Activated CD8-positive, alpha-beta memory T cell treated with anti-CD3 and anti-CD28 coated beads, Interleukin-2, amount 10 ng/mL, durations not matched to agents 7 days and 5 days (primary cell): ENCODE measurements at regions not wholly inside any gene's neighbourhood (a gene's known extent, or its start where the extent isn't known, plus 50 kb on each side); places are given as distances from the start of the nearest gene placed in this dataset.

Experiments
- ATAC-seq: fragments of 150-1000 bp; cut with Tn5 transposase; one replicate; pipeline ENCODE4 v1.10.0; 2021; ENCODE audit warnings: moderate library complexity
- CTCF ChIA-PET: fragments of 350-600 bp; sonication (Branson Sonifier 250); formaldehyde crosslinking; loops from one replicate; lab custom pipeline; 2021; ENCODE audit warnings: antibody characterized with exemption; lab: Charles Lee
- DNase-seq: peaks from one replicate; pipeline ENCODE4 v3.0.0-alpha.2; 2020
- H3K27ac Mint-ChIP-seq: one replicate; pipeline ENCODE4 v1.8.0; 2021; ENCODE audit warnings: mild to moderate bottlenecking, mixed read lengths
- H3K27me3 Mint-ChIP-seq: one replicate; pipeline ENCODE4 v1.8.0; 2021; ENCODE audit warnings: mixed read lengths
- H3K36me3 Mint-ChIP-seq: one replicate; pipeline ENCODE4 v1.8.0; 2021; ENCODE audit warnings: mild to moderate bottlenecking, mixed read lengths
- H3K4me1 Mint-ChIP-seq: one replicate; pipeline ENCODE4 v1.8.0; 2021; ENCODE audit warnings: mixed read lengths
- H3K4me3 Mint-ChIP-seq: one replicate; pipeline ENCODE4 v1.8.0; 2021; ENCODE audit warnings: mild to moderate bottlenecking, moderate library complexity, mixed read lengths
- H3K9me3 Mint-ChIP-seq: one replicate; pipeline ENCODE4 v1.8.0; 2022; ENCODE audit warnings: low read depth, mixed read lengths

DNA sequence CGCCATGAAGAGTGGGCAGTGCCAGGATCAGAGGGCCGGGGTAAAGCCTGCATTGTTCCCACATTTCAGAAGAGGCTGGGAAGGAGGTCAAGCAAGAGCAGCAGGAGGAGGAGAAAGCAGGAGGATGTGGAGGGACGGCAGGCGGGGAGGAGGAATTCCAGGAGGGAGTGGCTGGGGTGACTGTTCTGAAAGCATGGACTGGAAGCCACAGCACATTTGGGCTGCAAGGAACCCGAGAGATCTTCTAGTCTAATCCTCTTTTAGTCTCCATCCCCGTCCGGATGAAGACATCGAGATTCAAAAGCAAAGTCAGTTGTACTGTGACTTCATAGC lies 76.9 kb downstream of the FAM50B start:
- no peaks in the 10 kb centered on the region for H3K9me3 Mint-ChIP-seq
- CTCF ChIA-PET = no interaction called here
- DNase-seq (no peak), ATAC-seq (no peak)
- H3K4me1 Mint-ChIP-seq = no peaks in the 10 kb centered on the region
- no peaks in the 10 kb centered on the region for H3K36me3 Mint-ChIP-seq
- no peak overlapping the region for H3K27ac Mint-ChIP-seq
- H3K27me3 Mint-ChIP-seq = peaks cover 6% of the 10 kb centered on the region
- no peak overlapping the region for H3K4me3 Mint-ChIP-seq

DNA sequence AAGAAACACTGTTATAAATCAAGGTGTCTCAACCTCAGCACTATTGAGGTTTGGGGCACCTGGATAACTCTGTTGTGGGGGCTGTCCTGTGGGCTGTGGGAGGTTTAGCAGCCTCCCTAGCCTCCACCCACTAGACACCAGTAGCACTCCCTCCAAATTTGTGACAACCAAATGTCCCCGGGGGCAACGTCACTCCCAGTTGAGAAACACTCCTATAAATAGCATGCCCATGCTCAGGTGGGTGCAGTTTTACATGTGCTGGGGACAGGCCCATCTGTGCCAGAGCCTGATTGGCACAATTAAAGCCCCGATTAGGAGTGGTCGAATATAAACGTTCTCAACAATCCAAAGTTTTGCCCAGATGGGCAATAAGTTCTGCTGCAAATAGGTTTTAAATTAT lies 78.9 kb downstream of the FAM50B start:
- no peaks in the 10 kb centered on the region for H3K4me1 Mint-ChIP-seq
- H3K9me3 Mint-ChIP-seq = no peaks in the 10 kb centered on the region
- CTCF ChIA-PET = interaction anchor here (1.5 kb wide), 1 partner anchor 50 kb away, joined by 3 read pairs; no protein-coding TSS in a partner anchor
- no peaks in the 10 kb centered on the region for H3K27me3 Mint-ChIP-seq
- H3K27ac Mint-ChIP-seq = no peak overlapping the region
- no peak for DNase-seq
- no peak overlapping the region for H3K4me3 Mint-ChIP-seq
- no peaks in the 10 kb centered on the region for H3K36me3 Mint-ChIP-seq
- ATAC-seq = no peak

GRCh38 chr6:3929281-3929798 lies 80.2 kb downstream of the FAM50B start:
- Mint-ChIP-seq H3K27ac (no peak overlapping the region), H3K27me3 (peaks cover 3% of the 10 kb centered on the region), H3K36me3 (no peaks in the 10 kb centered on the region), H3K4me1 (no peaks in the 10 kb centered on the region), H3K4me3 (no peak overlapping the region), H3K9me3 (no peaks in the 10 kb centered on the region)
- ATAC-seq (no peak), DNase-seq (no peak)
- CTCF ChIA-PET = no interaction called here

- no peak for ATAC-seq
Measured at GRCh38 chr6:3937438-3937837, 88.3 kb downstream of the FAM50B start.

DNA sequence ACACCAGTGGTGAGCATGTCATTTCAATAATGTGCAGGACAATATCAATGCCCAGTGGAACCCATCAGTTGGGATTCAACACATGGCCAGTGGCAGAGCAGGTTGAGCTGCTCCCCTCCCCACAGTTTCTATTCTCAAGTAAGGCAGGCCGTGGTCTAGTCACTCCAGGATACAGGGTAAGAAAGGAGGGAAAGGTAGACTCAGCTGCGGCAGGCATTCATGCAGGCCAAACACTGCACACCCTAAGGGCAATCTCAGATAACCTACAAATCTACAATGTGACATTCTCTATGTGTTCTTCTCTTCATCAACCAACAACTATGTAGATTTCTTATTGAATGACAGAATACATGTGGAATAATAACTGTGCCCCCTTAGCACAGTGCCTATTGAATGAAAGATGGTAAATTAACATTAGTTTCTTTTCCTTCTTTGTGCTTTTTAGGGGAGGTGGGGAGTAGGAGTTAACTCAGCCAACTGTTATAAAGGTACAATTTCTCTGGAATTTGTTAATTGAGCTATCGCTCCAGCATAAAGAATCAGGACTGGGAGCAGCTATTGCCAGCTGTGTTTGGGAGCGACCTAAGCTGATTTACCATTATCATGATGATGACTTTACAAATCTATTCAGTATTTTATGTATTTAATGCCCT lies 89.7 kb downstream of the FAM50B start:
- DNase-seq (no peak), ATAC-seq (no peak)
- H3K4me1 Mint-ChIP-seq = peaks cover 3% of the 10 kb centered on the region
- H3K27me3 Mint-ChIP-seq = peaks cover 38% of the 10 kb centered on the region
- no peak overlapping the region for H3K4me3 Mint-ChIP-seq
- H3K9me3 Mint-ChIP-seq = no peaks in the 10 kb centered on the region
- H3K36me3 Mint-ChIP-seq = no peaks in the 10 kb centered on the region
- CTCF ChIA-PET = interaction anchor here (2.3 kb wide), 1 partner anchor 39 kb away, joined by 5 read pairs; no protein-coding TSS in a partner anchor
- no peak overlapping the region for H3K27ac Mint-ChIP-seq

More at GRCh38 chr6:3937438-3937837, 88.3 kb downstream of the FAM50B start:
- no peak for DNase-seq
- H3K9me3 Mint-ChIP-seq = no peaks in the 10 kb centered on the region
- no peaks in the 10 kb centered on the region for H3K4me1 Mint-ChIP-seq
- no peak overlapping the region for H3K4me3 Mint-ChIP-seq
- CTCF ChIA-PET = interaction anchor here (1.2 kb wide), 1 partner anchor 194 kb away, joined by 3 read pairs; no protein-coding TSS in a partner anchor
- no peaks in the 10 kb centered on the region for H3K36me3 Mint-ChIP-seq
- no peak overlapping the region for H3K27ac Mint-ChIP-seq
- peaks cover 35% of the 10 kb centered on the region for H3K27me3 Mint-ChIP-seq

- CTCF ChIA-PET = interaction anchor here (2.3 kb wide), 1 partner anchor 39 kb away, joined by 5 read pairs; no protein-coding TSS in a partner anchor
- H3K36me3 Mint-ChIP-seq = no peaks in the 10 kb centered on the region
- H3K4me3 Mint-ChIP-seq = no peak overlapping the region
- peaks cover 3% of the 10 kb centered on the region for H3K4me1 Mint-ChIP-seq
- H3K9me3 Mint-ChIP-seq = no peaks in the 10 kb centered on the region
- H3K27me3 Mint-ChIP-seq = peaks cover 33% of the 10 kb centered on the region
- ATAC-seq (no peak), DNase-seq (no peak)
- no peak overlapping the region for H3K27ac Mint-ChIP-seq
Measured at GRCh38 chr6:3939368-3939958, 90.3 kb downstream of the FAM50B start.

DNA sequence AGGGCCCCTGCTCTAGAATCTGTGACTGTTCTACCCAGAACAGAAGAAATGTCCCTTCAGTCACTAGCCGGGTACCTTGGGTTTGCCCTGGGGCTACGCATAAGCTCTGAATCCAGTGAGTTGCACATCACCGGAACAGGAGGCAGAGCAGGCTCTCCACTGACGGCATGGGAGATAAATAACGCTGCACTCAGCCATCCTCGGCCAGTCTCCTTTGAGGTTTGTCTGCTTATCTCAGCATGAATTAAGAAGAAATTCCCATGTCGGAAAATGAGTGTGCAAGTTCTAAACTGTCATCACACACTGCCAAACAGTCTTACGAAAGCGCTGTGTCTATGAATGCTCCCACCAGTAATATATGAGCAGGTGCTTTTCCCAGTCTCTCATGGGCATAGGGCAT lies 90.8 kb downstream of the FAM50B start:
- no peaks in the 10 kb centered on the region for H3K36me3 Mint-ChIP-seq
- H3K4me1 Mint-ChIP-seq = peaks cover 3% of the 10 kb centered on the region
- CTCF ChIA-PET = interaction anchor here (2.3 kb wide), 1 partner anchor 38 kb away, joined by 5 read pairs; no protein-coding TSS in a partner anchor
- no peak overlapping the region for H3K4me3 Mint-ChIP-seq
- DNase-seq = no peak
- ATAC-seq = no peak
- peaks cover 30% of the 10 kb centered on the region for H3K27me3 Mint-ChIP-seq
- no peak overlapping the region for H3K27ac Mint-ChIP-seq
- H3K9me3 Mint-ChIP-seq = no peaks in the 10 kb centered on the region

DNA sequence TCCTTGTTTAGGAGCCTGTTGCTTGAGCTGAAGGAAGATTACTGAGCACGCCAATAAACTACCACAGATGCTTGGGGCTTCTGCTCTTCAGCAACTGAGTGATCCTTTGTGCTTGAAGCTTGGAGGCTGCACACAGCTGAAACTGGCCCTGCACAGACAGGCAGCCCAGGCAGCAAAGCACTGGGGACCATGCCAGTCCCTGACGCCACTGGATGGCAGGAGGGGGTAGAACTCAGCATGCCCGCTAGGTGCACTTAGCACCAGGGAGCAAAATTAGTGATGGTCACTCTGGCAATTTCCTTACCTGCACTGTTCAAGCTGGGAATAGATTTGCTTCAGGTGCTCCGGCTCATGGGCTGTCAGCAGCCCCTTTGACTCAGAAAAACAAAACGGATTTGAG lies 91.5 kb downstream of the FAM50B start:
- Mint-ChIP-seq H3K9me3 (no peaks in the 10 kb centered on the region), H3K36me3 (no peaks in the 10 kb centered on the region), H3K4me3 (no peak overlapping the region), H3K4me1 (peaks cover 3% of the 10 kb centered on the region), H3K27ac (no peak overlapping the region), H3K27me3 (peaks cover 28% of the 10 kb centered on the region)
- no peak for DNase-seq
- no peak for ATAC-seq
- CTCF ChIA-PET = interaction anchor here (1.0 kb wide), 1 partner anchor 50 kb away, joined by 3 read pairs; no protein-coding TSS in a partner anchor

DNA sequence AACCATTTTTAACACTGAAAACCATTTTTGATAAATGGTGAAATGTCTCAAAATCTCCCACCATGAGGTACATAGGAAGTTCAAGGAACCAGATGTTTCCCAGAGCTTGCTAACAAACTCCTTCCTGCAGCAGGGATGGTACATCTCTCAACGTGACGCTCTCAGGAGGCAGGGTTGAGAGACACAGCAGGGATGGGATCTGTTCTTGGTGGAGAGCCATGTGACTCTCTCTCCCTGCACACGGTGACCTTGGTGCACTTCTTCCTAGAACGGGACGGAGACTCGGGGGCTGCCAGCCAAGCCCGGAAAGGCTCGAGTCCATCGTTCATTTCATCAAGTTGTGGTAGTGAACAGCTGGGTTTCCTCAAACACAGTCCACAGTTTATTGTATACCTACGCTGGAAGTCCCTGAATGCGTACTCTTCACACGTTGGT lies 94.2 kb downstream of the FAM50B start:
- no peaks in the 10 kb centered on the region for H3K36me3 Mint-ChIP-seq
- H3K27ac Mint-ChIP-seq = no peak overlapping the region
- peaks cover 29% of the 10 kb centered on the region for H3K27me3 Mint-ChIP-seq
- ATAC-seq = no peak
- no peaks in the 10 kb centered on the region for H3K9me3 Mint-ChIP-seq
- peaks cover 3% of the 10 kb centered on the region for H3K4me1 Mint-ChIP-seq
- DNase-seq = no peak
- CTCF ChIA-PET = interaction anchor here (1.7 kb wide), 1 partner anchor 35 kb away, joined by 4 read pairs; no protein-coding TSS in a partner anchor
- H3K4me3 Mint-ChIP-seq = no peak overlapping the region

DNA sequence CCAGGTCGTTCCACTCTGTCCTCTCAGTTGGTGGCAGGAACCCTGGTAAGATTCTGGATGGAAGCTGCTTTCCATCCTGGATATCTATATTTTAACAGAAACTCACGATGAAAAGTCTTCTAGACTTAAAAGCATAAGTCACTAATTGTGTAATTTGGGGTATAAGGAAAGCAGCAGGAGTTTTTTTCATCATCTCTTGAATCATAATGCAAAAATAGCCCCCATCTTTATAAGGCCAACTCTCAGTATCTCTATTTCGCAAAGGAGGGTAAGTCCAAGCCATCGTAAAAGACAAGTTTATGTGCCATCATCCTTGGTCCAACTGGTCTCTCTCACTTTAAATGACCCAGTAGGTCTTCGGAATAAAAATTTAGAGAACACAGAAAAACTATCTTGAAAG lies 95.1 kb downstream of the FAM50B start:
- H3K36me3 Mint-ChIP-seq = no peaks in the 10 kb centered on the region
- peaks cover 3% of the 10 kb centered on the region for H3K4me1 Mint-ChIP-seq
- ATAC-seq (no peak), DNase-seq (no peak)
- no peak overlapping the region for H3K4me3 Mint-ChIP-seq
- no peak overlapping the region for H3K27ac Mint-ChIP-seq
- peaks cover 36% of the 10 kb centered on the region for H3K27me3 Mint-ChIP-seq
- CTCF ChIA-PET = interaction anchor here (1.7 kb wide), 1 partner anchor 34 kb away, joined by 4 read pairs; no protein-coding TSS in a partner anchor
- no peaks in the 10 kb centered on the region for H3K9me3 Mint-ChIP-seq

DNA sequence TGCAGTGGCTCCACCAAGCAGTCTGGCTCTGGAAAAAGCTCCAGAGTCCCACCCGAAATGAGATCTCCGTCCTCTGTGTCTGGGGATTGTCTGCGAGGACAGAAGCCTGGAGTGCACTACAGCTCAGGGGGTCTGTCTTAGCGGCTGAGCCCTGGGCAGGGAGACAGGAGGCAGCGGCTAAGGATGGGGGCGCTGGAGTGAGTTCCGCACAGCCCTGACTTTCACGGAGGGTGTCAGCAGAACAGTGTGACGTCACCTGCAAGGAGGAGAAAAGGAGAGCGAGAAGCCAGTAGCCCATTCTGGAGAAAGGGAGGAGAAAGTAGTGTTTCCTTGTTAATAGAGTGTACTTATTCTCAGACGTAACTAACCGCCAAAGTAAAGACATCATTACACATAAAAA lies 97.6 kb downstream of the FAM50B start:
- H3K4me1 Mint-ChIP-seq = peaks cover 3% of the 10 kb centered on the region

DNA sequence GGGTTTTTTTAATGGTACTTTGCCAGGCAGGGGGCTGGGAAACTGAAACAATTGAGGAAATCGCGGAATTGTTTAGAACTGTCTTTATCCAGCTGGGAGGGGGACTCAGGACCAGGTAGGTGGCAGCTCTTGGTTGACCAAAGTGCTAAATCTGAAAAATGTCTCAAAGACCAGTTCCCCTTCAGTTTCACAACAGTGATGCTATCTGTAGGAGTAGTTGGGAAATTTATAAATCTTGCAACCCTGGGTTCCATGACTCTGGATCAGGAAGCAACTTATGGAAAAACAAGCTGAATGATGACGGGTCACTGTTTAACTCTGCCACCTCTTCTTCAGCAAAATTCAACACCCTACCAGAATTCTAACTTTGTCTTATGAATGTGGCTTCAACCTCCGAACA lies 99.7 kb downstream of the FAM50B start:
- peaks cover 2% of the 10 kb centered on the region for H3K9me3 Mint-ChIP-seq
- no peaks in the 10 kb centered on the region for H3K4me1 Mint-ChIP-seq
- no peak overlapping the region for H3K27ac Mint-ChIP-seq
- peaks cover 47% of the 10 kb centered on the region for H3K27me3 Mint-ChIP-seq
- CTCF ChIA-PET = no interaction called here
- H3K36me3 Mint-ChIP-seq = no peaks in the 10 kb centered on the region
- ATAC-seq (no peak), DNase-seq (no peak)
- H3K4me3 Mint-ChIP-seq = no peak overlapping the region

More for the DNA sequence above, 97.6 kb downstream of the FAM50B start:
- ATAC-seq = no peak
- Mint-ChIP-seq H3K27ac (no peak overlapping the region), H3K9me3 (peaks cover under 1% of the 10 kb centered on the region), H3K4me3 (no peak overlapping the region), H3K27me3 (peaks cover 38% of the 10 kb centered on the region), H3K36me3 (no peaks in the 10 kb centered on the region)
- CTCF ChIA-PET = no interaction called here
- no peak for DNase-seq

GRCh38 chr6:3949521-3949920 lies 100.3 kb downstream of the FAM50B start:
- Mint-ChIP-seq H3K27ac (no peak overlapping the region), H3K27me3 (peaks cover 53% of the 10 kb centered on the region), H3K36me3 (no peaks in the 10 kb centered on the region), H3K9me3 (peaks cover 2% of the 10 kb centered on the region), H3K4me3 (no peak overlapping the region), H3K4me1 (no peaks in the 10 kb centered on the region)
- ATAC-seq (no peak), DNase-seq (no peak)
- CTCF ChIA-PET = no interaction called here

- DNase-seq = no peak
- Mint-ChIP-seq H3K4me3 (no peak overlapping the region), H3K9me3 (peaks cover 9% of the 10 kb centered on the region), H3K36me3 (peaks cover 2% of the 10 kb centered on the region), H3K27me3 (peaks cover 25% of the 10 kb centered on the region), H3K4me1 (peaks cover 6% of the 10 kb centered on the region), H3K27ac (no peak overlapping the region)
- no peak for ATAC-seq
- CTCF ChIA-PET = interaction anchor here (0.7 kb wide), 1 partner anchor 22 kb away, joined by 3 read pairs; no protein-coding TSS in a partner anchor
Measured at GRCh38 chr6:3956054-3956453, 106.9 kb downstream of the FAM50B start.
